Stimulated activated CD4-positive, alpha-beta T cell treated with anti-CD3 and anti-CD28 coated beads, Interleukin-4, amount 100 ng/mL, for 48 hours (primary cell): ENCODE measurements at regions not wholly inside any gene's neighbourhood (a gene's known extent, or its start where the extent isn't known, plus 50 kb on each side); places are given as distances from the start of the nearest gene placed in this dataset.
"Not testable (repeated sequence)": the region's sequence is repeated elsewhere in the genome, so short reads cannot be mapped to it uniquely, and the experiment has no call there.

ENCODE experiments used
- DNase-seq, 2 donors: peaks; one replicate each; pipeline ENCODE4 v3.0.0-alpha.2; 2020; ENCODE audit warnings: low read depth in 2 of 2

DNA sequence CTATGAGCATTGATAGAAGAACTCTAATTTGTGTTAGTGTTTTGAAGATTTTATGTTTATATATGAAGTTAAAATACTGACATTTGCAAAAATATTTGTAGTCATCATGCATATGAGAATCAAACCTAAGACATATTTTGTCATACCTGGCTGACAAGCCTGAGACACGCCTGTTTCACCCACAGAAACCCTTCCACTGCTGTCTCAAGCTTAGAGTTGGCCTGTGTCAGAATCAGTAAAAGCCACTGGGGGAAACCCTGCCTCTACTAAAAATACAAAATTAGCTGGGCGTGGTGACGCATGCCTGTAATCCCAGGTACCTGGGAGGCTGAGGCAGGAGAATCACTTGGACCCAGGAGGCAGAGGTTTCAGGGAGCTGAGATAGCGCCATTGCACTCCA is 218.0 kb upstream of the C1QTNF3 start:
- not testable (repeated sequence) for DNase-seq

DNA sequence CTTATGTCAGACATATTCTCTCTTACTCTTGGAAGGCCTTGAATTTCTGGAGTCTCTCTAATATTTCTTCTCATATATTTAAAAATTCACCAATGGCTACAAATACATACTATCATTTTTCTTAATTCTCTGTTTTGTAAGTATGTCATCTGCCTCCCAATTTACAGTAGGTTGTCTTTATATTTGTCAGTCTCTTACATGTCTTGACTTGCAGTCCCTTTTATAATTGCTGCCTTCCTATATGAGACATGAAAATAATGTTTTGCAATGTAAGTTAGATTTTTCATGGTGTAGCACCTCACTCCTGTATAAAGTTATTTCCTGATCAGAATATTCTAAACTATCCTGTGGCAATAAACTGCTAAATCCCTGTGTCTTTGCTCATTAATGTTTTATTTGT is 223.1 kb upstream of the C1QTNF3 start:
- DNase-seq, result not testable (repeated sequence)

DNA sequence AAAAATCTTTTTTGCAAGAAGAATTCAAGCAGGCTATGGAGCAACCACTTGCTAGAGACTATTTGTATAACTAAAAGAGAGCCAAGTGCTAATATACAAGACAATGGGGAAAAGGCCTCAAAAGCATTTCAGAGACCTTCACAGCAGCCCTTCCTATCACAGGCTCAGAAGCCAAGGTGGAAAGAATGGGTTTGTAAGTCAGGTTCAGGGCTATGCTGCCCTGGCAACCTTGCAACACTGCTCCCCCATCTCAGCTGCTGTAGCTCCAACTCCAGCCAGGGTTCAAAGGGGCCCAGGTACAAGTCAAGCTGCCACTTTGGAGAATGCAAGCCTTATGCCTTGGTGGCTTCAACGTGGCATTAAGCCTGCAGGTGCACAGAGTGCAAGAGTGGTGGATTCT is 253.7 kb upstream of the C1QTNF3 start:
- not testable (repeated sequence) for DNase-seq

DNA sequence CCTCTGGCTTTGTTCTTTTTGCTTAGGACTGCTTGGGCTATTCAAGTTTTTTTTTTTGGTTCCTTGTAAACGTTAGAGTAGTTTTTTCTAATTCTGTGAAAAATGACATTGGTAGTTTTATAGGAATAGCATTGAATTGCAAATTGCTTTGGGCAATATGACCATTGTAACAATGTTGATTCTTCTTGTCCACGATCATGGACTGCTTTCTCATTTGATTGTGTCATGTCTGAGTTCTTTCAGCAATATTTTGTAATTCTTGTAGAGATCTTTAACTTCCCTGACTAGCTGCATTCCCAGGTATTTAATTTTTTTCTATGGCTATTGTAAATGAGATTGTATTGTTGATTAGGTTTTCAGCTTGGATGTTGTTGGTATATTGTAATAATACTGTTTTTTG is 286.2 kb upstream of the C1QTNF3 start:
- DNase-seq, result not testable (repeated sequence)

DNA sequence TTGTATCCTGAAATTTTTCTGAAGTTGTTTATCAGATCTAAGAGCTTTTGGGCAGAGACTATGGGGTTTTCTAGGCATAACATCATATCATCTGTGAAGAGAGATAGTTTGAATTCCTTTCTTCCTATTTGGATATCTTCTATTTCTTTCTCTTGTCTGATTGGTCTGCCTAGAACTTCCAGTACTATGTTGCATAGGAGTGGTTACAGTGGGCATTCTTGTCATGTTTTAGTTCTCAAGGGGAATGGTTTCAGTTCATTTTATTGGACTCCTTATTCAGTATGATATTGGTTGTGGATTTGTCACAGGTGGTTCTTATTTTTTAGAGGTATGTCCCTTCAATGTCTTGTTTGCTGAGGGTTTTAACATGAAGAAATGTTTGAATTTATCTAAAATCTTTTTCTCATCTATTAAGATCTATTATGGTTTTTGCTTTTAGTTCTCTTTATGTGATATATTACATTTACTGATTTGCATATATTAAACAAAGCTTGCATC is 286.6 kb upstream of the C1QTNF3 start:
- DNase-seq, result not testable (repeated sequence)

DNA sequence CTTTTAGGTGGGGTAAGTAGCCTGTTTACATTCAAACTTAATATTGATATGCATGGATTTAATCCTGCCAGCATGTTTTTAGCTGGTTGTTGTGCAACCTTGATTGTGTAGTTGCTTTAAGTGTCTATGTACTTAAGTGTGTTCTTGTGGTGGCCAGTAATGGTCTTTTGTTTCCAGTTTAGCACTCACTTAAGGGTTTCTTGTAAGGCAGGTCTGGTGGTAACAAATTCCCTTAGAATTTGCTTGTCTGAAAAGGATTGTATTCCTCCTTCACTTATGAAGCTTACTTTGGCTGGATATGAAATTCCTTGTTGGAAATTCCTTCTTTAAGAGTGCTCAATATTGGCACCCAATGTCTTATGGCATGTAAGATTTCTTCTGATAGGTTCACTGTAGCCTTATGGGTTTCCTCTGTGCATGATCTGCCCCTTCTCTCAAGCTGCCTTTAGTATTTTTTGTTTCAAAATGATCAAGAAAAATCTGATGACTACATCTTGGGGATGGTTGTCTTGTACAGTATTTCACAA is 289.0 kb upstream of the C1QTNF3 start:
- DNase-seq, result not testable (repeated sequence)

DNA sequence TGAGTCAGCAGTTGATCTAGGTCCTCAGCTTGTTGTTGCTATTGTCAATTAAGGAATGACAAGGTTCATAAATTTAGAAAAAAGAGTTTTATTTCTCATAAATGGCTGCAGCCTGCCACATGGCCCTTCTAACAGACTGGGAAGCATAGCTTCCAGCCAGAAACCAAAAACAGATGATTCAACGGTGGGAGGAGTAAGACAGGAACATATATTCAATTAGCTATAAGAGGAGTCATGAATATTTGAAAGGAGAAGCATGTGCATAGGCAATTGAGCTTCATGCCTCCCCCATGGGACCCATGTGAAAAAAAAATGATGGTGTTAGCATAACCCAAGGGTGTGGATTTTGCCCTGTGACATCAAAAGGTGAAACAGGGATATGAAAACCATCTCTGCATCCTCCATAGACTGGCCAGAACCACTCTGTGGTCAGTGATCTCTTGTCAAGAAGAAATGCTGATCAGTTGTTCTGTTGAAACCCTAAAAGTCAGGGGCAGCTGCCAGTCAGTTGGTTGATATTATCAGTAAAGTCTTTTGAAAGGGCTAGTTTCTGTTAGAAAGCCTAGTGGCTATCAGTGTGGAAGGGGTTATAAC is 296.5 kb upstream of the C1QTNF3 start:
- DNase-seq, result not testable (repeated sequence)

DNA sequence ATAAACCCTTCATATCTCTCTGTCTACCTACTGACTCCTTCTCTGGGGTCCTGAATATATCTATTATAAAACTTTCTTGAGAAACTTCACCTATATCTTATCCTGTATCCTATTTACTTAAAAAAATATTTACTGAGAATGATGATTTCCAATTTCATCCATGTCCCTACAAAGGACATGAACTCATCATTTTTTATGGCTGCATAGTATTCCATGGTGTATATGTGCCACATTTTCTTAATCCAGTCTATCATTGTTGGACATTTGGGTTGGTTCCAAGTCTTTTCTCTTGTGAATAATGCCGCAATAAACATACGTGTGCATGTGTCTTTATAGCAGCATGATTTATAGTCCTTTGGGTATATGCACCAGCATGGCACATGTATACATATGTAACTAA is 301.7 kb upstream of the RAI14 start:
- DNase-seq, result not testable (repeated sequence)

DNA sequence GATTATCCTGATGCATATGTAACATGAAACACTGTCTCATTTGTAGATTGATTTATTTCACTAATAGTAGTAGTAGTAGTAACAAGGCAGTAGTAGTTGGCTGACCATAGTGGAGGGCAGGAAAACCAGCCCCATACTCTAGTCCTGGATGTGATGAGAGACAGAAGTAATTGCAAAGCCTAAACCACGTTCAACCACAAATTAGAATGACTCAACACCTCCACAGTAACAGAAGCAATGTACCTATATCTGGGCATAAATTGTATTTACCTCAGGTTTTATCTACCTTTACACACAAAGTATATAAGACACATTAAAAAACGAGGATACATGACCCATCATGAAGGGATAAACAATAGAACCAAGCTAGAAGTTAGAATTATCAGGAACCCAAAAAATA is 284.7 kb upstream of the RAI14 start:
- not testable (repeated sequence) for DNase-seq

DNA sequence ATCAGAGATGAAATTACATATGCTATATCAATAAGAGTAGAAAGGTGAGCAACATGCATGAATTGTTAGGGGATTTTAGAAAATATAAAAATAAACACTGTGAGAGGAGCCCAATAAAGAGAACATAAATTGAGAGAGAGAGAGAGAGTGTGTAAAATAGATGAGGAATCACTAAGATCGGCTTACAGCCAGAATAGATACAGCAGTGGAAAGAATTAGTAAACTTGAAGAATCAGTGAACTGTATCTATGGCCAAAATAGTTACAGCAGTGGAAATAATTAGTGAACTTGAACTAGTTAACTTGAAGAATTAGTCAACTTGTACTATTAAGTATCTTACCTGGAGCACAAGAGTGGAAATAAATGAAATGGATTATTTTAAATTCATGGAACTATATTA is 284.3 kb upstream of the RAI14 start:
- not testable (repeated sequence) for DNase-seq

DNA sequence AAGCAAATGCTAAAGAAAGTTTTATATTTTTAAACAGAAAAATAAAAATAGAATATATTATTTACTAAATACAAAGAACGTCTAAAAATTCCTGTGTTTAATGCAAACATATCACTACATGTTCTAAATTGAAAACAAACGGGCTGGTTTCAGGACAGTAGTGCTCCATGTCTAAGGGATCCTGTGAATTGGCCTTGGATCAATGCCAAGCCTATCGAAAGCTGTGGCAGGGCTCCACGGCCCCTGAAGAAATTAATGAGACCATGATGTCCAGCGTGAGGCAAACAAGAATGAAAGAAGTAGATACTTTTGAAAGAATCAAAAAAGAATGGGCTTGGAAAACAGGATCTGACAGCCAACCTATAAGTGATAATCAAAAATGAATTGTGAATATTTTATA is 283.4 kb upstream of the RAI14 start:
- DNase-seq, result not testable (repeated sequence)

DNA sequence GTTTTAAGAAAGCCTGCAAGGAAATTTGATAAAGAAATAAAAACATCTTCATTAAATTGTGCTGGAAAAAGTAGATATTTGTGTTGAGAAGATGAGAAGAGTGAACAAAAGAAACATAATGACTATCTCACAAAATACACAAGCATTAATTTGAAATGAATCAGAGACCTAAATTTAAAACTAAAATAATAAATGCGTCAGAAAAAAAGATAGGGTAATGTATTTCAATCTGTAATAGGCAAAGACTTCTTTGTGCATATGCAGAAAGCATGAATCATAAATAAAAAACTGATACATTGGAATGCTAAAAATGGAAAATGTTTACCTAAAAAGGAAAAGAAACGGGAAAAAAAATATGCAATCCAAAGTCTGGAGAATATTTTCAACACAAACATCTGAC is 278.5 kb upstream of the RAI14 start:
- DNase-seq, result not testable (repeated sequence)

DNA sequence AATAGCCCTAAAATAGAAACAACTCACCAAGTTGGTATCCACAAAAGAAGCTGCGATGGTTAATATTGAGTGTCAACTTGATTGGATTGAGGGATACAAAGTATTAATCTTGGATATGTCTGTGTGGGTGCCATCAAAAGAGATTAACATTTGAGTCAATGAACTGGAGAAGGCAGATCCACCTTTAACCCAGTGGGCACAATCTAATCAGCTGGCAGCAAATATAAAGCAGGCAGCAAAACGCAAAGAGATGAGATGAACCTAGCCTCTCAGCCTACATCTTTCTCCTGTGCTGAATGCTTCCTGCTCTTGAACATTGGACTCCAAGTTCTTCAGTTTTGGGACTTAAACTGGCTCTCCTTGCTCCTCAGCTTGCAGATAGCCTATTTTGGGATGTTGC is 277.6 kb upstream of the RAI14 start:
- not testable (repeated sequence) for DNase-seq

DNA sequence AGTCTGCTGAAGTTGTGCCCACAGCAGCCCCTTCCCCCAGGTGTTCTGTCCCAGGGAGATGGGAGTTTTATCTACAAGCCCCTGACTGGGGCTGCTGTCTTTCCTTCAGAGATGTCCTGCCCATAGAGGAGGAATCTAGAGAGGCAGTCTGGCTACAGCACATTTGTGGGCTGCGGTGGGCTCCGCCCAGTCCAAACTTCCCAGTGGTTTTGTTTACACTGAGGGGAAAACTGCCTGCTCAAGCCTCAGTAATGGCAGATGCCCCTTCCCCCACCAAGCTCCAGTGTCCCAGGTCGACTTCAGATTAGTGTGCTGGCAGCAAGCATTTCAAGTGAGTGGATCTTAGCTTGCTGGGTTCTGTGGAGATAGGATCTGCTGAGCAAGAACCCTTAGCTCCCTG is 267.4 kb upstream of the RAI14 start:
- DNase-seq, result not testable (repeated sequence)

DNA sequence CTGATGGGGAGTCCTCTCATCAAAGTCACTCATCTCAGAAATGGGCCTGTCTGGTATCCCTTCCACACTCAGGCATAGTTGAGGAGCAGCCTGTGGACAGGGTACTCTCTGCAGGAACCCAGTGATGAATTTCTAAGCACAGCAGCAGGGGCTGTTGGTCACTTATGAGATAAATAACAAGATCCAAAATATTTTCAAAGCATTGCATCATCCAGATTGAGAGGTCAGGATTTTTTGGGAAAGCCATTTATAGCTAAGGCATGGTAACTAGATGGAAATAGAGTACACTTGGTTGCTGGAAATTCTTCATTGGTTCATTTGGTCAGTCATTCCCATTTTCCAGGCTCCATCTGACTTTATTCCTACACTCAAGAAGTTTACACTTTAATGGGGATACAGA is 246.8 kb upstream of the RAI14 start:
- DNase-seq, result no peak

DNA sequence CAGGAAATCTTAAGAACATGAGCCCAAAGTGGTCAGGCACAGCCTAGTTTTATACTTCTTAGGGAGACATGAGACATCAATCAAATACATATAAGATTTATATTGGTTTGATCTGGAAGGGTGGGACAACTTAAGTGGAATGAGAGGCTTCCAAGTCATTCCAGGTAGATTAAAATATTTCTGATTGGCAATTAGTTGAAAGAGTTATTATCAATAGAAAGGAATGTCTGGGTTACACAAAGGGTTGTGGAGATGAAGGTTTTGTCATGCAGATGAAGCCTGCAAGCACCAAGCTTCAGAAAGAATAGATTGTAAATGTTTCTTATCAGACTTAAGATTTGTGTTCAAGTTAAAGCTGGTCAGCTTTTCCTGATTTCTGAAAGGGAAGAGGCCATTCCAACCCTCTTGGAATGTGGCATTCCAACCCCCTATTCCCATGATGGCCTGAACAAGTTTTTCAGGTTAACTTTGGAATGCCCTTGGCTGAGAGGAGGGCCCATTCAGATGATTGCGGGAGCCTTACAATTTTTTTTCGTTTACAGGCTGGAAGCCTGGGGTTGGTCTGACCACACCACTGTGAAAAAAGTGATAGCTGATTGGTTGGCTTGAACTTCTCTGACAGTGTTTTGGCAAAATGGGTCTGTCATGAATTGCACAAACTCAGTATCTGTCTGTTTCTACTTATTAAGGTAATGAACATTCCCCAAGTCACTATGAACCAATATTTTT is 245.6 kb upstream of the RAI14 start:
- DNase-seq, result no peak

DNA sequence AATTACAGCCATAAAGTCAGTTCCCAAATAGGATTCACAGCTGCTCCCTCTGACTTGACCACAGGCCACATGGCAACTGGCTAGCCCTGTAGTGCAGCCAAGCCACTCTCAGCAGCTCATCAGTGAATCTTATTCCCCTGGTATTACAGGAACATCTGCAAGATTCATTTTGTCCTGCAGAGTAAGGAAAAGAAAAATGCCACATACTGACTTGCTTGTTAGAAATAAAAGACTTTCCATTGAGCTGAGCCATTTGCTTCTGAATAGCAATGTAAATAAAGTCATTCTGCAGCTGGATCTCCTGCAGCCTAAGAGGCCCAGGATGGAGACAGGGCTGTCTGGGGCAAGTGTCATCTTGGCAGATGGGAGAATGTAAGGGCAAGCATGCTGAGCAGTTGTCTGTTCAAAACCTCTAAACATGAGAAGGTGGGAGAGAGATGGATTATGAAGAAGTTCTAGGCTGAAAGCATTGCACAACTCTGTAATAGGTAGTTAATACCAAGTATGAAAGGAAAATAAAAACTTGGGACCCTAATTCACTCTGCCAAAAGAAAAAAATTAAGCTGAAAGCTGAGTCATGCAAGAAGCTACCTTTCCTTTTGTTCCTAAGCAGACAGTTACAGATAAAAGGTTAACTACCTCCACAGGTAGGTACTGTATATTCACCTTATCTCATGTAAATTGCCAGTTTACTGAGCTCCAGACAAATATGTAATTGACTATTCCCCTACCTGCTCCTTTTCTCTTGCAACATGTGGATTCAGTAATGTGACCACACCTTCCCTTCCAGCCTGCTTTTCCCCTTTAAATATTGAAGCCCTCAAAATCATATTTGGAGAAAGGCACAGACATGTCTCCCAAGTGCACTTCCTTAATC is 244.4 kb upstream of the RAI14 start:
- DNase-seq, result no peak

DNA sequence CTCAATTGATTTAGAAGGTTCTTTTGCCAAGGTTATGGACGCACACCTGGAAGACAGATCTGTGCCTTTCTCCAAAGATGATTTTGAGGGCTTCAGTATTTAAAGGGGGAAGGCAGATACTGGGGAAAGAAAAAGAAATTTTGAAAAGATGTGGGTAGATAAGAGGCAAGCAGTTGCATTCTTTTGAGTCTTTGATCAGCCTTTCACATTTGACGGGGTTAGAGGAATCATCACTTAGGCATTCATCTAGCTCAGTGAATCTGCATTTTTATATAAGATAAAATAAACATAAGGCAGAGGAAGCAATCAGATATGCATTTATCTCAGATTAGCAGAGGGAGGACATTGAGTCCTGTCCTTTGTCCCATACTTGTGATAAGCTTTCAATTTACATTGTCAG is 243.4 kb upstream of the RAI14 start:
- DNase-seq, result no peak

DNA sequence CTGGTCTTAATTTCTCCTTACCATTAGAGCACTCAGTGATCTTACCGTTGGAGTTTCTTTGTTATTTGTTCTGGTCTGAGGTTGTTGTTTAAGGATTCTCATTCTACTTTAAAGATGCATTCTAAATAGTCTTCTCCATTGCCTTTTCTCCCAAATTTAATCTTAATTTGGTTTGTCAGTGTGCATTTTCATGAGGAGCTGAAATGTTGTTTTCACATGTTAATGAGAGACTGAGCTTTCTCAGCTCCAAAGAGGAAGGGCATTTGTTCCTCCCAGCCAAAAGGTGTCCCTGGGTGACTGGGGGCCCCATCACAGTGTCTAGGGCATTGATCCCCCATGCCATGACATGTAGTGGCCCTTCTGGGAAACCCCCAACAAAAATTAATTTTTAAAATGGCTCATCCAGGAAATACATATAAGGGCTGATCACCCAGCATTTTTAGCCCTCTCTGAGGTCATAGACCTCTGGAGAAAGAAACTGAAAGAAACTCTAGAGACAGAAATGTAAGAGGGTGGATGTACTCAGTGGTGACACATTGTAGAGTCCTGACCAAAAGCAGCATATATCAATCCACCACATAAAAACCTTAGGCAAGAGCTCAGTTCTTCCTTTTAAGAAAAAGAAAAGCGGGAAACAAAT is 240.4 kb upstream of the RAI14 start:
- DNase-seq, result no peak

DNA sequence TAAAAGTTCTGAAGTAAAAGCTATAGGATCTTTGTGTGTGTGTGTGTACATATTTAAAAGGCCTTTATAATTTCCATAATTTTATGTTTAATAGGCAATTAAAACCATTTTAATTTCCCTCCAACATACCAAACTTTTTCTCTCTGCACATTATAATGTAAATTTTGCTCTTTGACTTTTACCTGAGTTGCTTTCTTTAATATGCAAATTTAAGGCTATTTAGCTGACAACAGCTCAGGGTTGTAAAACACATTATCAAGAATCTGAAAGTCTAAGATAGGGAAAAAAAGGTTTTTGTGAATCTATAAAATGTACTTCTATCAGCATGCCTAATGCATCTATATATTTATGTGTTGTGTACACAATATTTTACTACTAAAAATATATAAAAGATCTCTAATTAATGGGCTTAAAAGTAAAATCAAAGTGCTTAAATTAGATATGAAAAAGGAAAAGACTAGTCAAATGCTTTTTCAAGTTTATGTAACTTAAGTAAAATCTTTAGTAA is 239.6 kb upstream of the RAI14 start:
- DNase-seq, result no peak

DNA sequence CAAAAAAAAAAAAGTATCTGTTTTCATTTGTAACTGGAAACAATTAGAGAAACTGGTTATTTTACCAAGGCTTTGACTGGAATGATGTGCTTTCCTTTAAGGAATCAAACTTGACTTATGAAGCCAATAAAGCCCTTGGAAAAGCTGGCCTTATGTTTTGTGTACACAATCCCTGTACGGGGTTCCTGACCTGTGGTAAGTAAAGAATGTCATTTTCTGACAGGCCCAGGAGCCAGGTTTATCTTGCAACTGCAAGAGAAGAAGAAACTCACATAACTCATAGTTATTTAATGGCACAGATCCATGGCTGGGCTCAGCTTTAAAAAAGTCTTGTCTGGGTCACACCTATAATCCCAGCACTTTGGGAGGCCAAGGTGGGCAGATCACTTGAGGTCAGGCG is 235.9 kb upstream of the RAI14 start:
- DNase-seq, result not testable (repeated sequence)
